ENCODE measurements at regions not wholly inside any gene's neighbourhood (a gene's known extent, or its start where the extent isn't known, plus 50 kb on each side); places are given as distances from the start of the nearest gene placed in this dataset.

- Histone ChIP-seq H3K27me3 (no peaks in the 10 kb centered on the region), H3K4me1 (no peaks in the 10 kb centered on the region), H3K9me3 (no peaks in the 10 kb centered on the region), H3K27ac (no peak overlapping the region), H3K36me3 (ENCODE audit: low read depth, missing control alignments) (no peaks in the 10 kb centered on the region), H3K4me3 (no peak overlapping the region)
- intact Hi-C loops (cut with DNase I; ENCODE audit: low total_unique reads), result no loop called here
- no peak for DNase-seq
- TF ChIP-seq CTCF (IDR thresholded peaks at IDR 0.05), result no peak
- TF ChIP-seq POLR2A (IDR thresholded peaks at IDR 0.05), result no peak
- 65 to 79% methylated on average over 3 to 4 of the region's 7 CpGs for WGBS, 2 donors
These were observed 267.5 kb upstream of the AGTR2 start for GRCh38 chrX:115902995-115903394.

- TF ChIP-seq POLR2A (IDR thresholded peaks at IDR 0.05), result no peak
- no peak for TF ChIP-seq CTCF (IDR thresholded peaks at IDR 0.05)
- no peaks in the 10 kb centered on the region for H3K4me1 ChIP-seq
- no peaks in the 10 kb centered on the region for H3K27me3 ChIP-seq
- WGBS, 2 donors, result 80 to 83% methylated on average over 1 to 2 of the region's 2 CpGs
- intact Hi-C loops (cut with DNase I; ENCODE audit: low total_unique reads), result no loop called here
- no peak for DNase-seq
- no peak overlapping the region for H3K4me3 ChIP-seq
- no peaks in the 10 kb centered on the region for H3K36me3 ChIP-seq (ENCODE audit: low read depth, missing control alignments)
- H3K9me3 ChIP-seq, result no peaks in the 10 kb centered on the region
- H3K27ac ChIP-seq, result no peak overlapping the region
These were observed 264.3 kb upstream of the AGTR2 start for GRCh38 chrX:115906276-115906675.

GRCh38 chrX:115906881-115907280, 263.7 kb upstream of the AGTR2 start:
- no peaks in the 10 kb centered on the region for H3K27me3 ChIP-seq
- H3K4me1 ChIP-seq, result no peaks in the 10 kb centered on the region
- no peak overlapping the region for H3K4me3 ChIP-seq
- intact Hi-C loops (cut with DNase I; ENCODE audit: low total_unique reads), result no loop called here
- 87 to 89% methylated on average over 2 to 3 of the region's 3 CpGs for WGBS, 2 donors
- no peak for TF ChIP-seq POLR2A (IDR thresholded peaks at IDR 0.05)
- TF ChIP-seq CTCF (IDR thresholded peaks at IDR 0.05), result no peak
- H3K36me3 ChIP-seq (ENCODE audit: low read depth, missing control alignments), result no peaks in the 10 kb centered on the region
- H3K9me3 ChIP-seq, result no peaks in the 10 kb centered on the region
- H3K27ac ChIP-seq, result no peak overlapping the region
- DNase-seq, result no peak

- Histone ChIP-seq H3K27ac (no peak overlapping the region), H3K9me3 (no peaks in the 10 kb centered on the region), H3K27me3 (no peaks in the 10 kb centered on the region), H3K4me3 (no peak overlapping the region), H3K4me1 (no peaks in the 10 kb centered on the region), H3K36me3 (ENCODE audit: low read depth, missing control alignments) (no peaks in the 10 kb centered on the region)
- intact Hi-C loops (cut with DNase I; ENCODE audit: low total_unique reads), result no loop called here
- 74 to 91% methylated on average over 4 of the region's 4 CpGs for WGBS, 2 donors
- no peak for DNase-seq
- TF ChIP-seq POLR2A (IDR thresholded peaks at IDR 0.05) (no peak), CTCF (IDR thresholded peaks at IDR 0.05) (no peak)
These were observed 261.5 kb upstream of the AGTR2 start for GRCh38 chrX:115909017-115909416.

GRCh38 chrX:115911967-115912366, 258.6 kb upstream of the AGTR2 start:
- DNase-seq, result no peak
- Histone ChIP-seq H3K4me1 (no peaks in the 10 kb centered on the region), H3K27me3 (no peaks in the 10 kb centered on the region), H3K36me3 (ENCODE audit: low read depth, missing control alignments) (no peaks in the 10 kb centered on the region), H3K27ac (no peak overlapping the region), H3K4me3 (no peak overlapping the region), H3K9me3 (no peaks in the 10 kb centered on the region)
- WGBS, 2 donors, result 71% methylated on average over 1 of the region's 2 CpGs; no CpG with 5 or more reads in 1 of the 2 donors
- no peak for TF ChIP-seq POLR2A (IDR thresholded peaks at IDR 0.05)
- no peak for TF ChIP-seq CTCF (IDR thresholded peaks at IDR 0.05)
- intact Hi-C loops (cut with DNase I; ENCODE audit: low total_unique reads), result no loop called here

Measured in testis (tissue), 2 donors.